A673 (cell line): ENCODE measurements at regions not wholly inside any gene's neighbourhood (a gene's known extent, or its start where the extent isn't known, plus 50 kb on each side); places are given as distances from the start of the nearest gene placed in this dataset.

Experiments
- BruUV-seq: library from RNA; stranded (reverse); fragments of 400-500 nt; replicated peaks from 2 replicates; lab custom pipeline; 2021; lab: Mats Ljungman, UMichigan
- CTCF ChIA-PET: fragments of 300-600 bp; sonication (Branson Sonifier 250); formaldehyde crosslinking; loops from one replicate; lab custom pipeline; 2022; ENCODE audit warnings: antibody characterized with exemption; lab: Charles Lee
- POLR2A ChIA-PET: fragments of 300-600 bp; sonication (Branson Sonifier 250); formaldehyde crosslinking; loops from one replicate; lab custom pipeline; 2022; ENCODE audit warnings: antibody characterized with exemption; ENCODE audit not compliant: low non-redundant PET; lab: Charles Lee
- DNase-seq: peaks from one replicate; pipeline ENCODE4 v3.0.0-alpha.2; 2015; ENCODE audit warnings: low spot score
- H3K27ac ChIP-seq: fragments of 200-600 bp; sonication (generic); 2 replicates; pipeline ENCODE4 v1.5.1; 2016; ENCODE audit warnings: mixed run types, low read depth, mild to moderate bottlenecking, mixed read lengths, antibody characterized with exemption, low read length; ENCODE audit not compliant: poor library complexity, severe bottlenecking
- H3K27me3 ChIP-seq: fragments of 200-600 bp; sonication (generic); replicated peaks from 2 replicates; pipeline ENCODE4 v1.6.1; 2017; ENCODE audit warnings: mixed run types, low read depth, mild to moderate bottlenecking, mixed read lengths, antibody characterized with exemption, low read length; ENCODE audit not compliant: insufficient read depth, poor library complexity
- H3K36me3 ChIP-seq: fragments of 200-600 bp; sonication (generic); 2 replicates; pipeline ENCODE4 v1.6.1; 2016; ENCODE audit warnings: mixed run types, mild to moderate bottlenecking, mixed read lengths, antibody characterized with exemption, low read length; ENCODE audit not compliant: insufficient read depth, poor library complexity, severe bottlenecking
- H3K4me1 ChIP-seq: fragments of 200-600 bp; sonication (generic); 2 replicates; pipeline ENCODE4 v1.6.1; 2017; ENCODE audit warnings: mixed run types, mild to moderate bottlenecking, mixed read lengths, antibody characterized with exemption, low read length; ENCODE audit not compliant: insufficient read depth, poor library complexity, severe bottlenecking
- H3K4me3 ChIP-seq: fragments of 200-600 bp; sonication (generic); 2 replicates; pipeline ENCODE4 v1.5.1; 2016; ENCODE audit warnings: low read depth, mixed run types, mild to moderate bottlenecking, mixed read lengths, low read length; ENCODE audit not compliant: poor library complexity, severe bottlenecking
- H3K9me3 ChIP-seq: fragments of 200-600 bp; sonication (generic); 2 replicates; pipeline ENCODE4 v1.6.1; 2016; ENCODE audit warnings: mixed run types, low read depth, mild to moderate bottlenecking, mixed read lengths, antibody characterized with exemption, low read length; ENCODE audit not compliant: poor library complexity, severe bottlenecking
- CTCF ChIP-seq: fragments of 300-800, 200-600 bp; sonication (generic); conservative IDR thresholded peaks from 2 replicates; pipeline ENCODE4 v1.5.1; 2017; ENCODE audit warnings: low read depth, mild to moderate bottlenecking, antibody characterized with exemption, low read length, moderate library complexity, mixed read lengths
- EZH2 ChIP-seq: fragments of 200-600 bp; sonication (generic); IDR thresholded peaks from 2 replicates; pipeline ENCODE4 v1.6.1; 2017; ENCODE audit warnings: borderline replicate concordance, low read depth, mild to moderate bottlenecking, mixed read lengths, antibody characterized with exemption, low read length; ENCODE audit not compliant: poor library complexity, severe bottlenecking
- intact Hi-C: fragments of 100-400 bp; cut with micrococcal nuclease; formaldehyde crosslinking; loops from one replicate; pipeline ENCODE4 v1.10.0; 2022; ENCODE audit not compliant: unreplicated experiment

GRCh38 chr2:204051984-204052556 lies 115.5 kb downstream of the ICOS start:
- no peak for DNase-seq
- Histone ChIP-seq H3K9me3 (no peaks in the 10 kb centered on the region), H3K27ac (no peak overlapping the region), H3K36me3 (no peaks in the 10 kb centered on the region), H3K4me3 (no peak overlapping the region), H3K4me1 (no peaks in the 10 kb centered on the region), H3K27me3 (no peaks in the 10 kb centered on the region)
- ChIA-PET POLR2A (no interaction called here), CTCF (interaction anchor here (0.6 kb wide), 1 partner anchor 675 kb away, joined by 5 read pairs; no protein-coding TSS in a partner anchor)
- TF ChIP-seq EZH2 (no peak), CTCF (no peak)
- BruUV-seq, result no TSS peak
- intact Hi-C loops, result no loop called here

GRCh38 chr2:204059016-204059415 lies 122.5 kb downstream of the ICOS start:
- H3K27me3 ChIP-seq, result no peaks in the 10 kb centered on the region
- H3K27ac ChIP-seq, result no peak overlapping the region
- no TSS peak for BruUV-seq
- ChIA-PET POLR2A (no interaction called here), CTCF (no interaction called here)
- no peaks in the 10 kb centered on the region for H3K9me3 ChIP-seq
- no peak overlapping the region for H3K4me3 ChIP-seq
- TF ChIP-seq CTCF (no peak), EZH2 (no peak)
- no peaks in the 10 kb centered on the region for H3K4me1 ChIP-seq
- no peak for DNase-seq
- no peaks in the 10 kb centered on the region for H3K36me3 ChIP-seq
- intact Hi-C loops, result no loop called here

- no peaks in the 10 kb centered on the region for H3K9me3 ChIP-seq
- no peaks in the 10 kb centered on the region for H3K4me1 ChIP-seq
- TF ChIP-seq EZH2, result no peak
- no peak for TF ChIP-seq CTCF
- no peaks in the 10 kb centered on the region for H3K27me3 ChIP-seq
- H3K36me3 ChIP-seq, result no peaks in the 10 kb centered on the region
- BruUV-seq, result no TSS peak
- ChIA-PET POLR2A (no interaction called here), CTCF (no interaction called here)
- no peak overlapping the region for H3K27ac ChIP-seq
- H3K4me3 ChIP-seq, result no peak overlapping the region
- intact Hi-C loops, result no loop called here
- no peak for DNase-seq
Measured at GRCh38 chr2:204060841-204061240, 124.3 kb downstream of the ICOS start.
